ACC112 (cell line): ENCODE measurements at regions not wholly inside any gene's neighbourhood (a gene's known extent, or its start where the extent isn't known, plus 50 kb on each side); places are given as distances from the start of the nearest gene placed in this dataset.

Source experiments
- H2AFZ ChIP-seq: fragments of 200-600 bp; sonication (generic); one replicate; pipeline ENCODE4 v1.6.0; 2017; ENCODE audit warnings: antibody characterized with exemption, low read length; ENCODE audit not compliant: unreplicated experiment
- H3K27ac ChIP-seq: fragments of 200-600 bp; sonication (generic); 2 replicates; pipeline ENCODE4 v1.5.1; 2014; ENCODE audit warnings: low read depth, mild to moderate bottlenecking, antibody characterized with exemption, low read length, moderate library complexity
- H3K27me3 ChIP-seq: fragments of 200-600 bp; sonication (generic); 2 replicates; pipeline ENCODE4 v1.6.1; 2014; ENCODE audit warnings: mild to moderate bottlenecking, antibody characterized with exemption, low read length, moderate library complexity, mixed read lengths; ENCODE audit not compliant: insufficient read depth
- H3K36me3 ChIP-seq: fragments of 200-600 bp; sonication (generic); 2 replicates; pipeline ENCODE4 v1.6.1; 2016; ENCODE audit warnings: mild to moderate bottlenecking, antibody characterized with exemption, low read length, moderate library complexity, mixed read lengths; ENCODE audit not compliant: insufficient read depth
- H3K4me1 ChIP-seq: fragments of 200-600 bp; sonication (generic); one replicate; pipeline ENCODE4 v1.6.1; 2016; ENCODE audit warnings: low read length, mixed read lengths; ENCODE audit not compliant: insufficient read depth, unreplicated experiment, control insufficient read depth
- H3K4me3 ChIP-seq: fragments of 200-600 bp; sonication (generic); 2 replicates; pipeline ENCODE4 v1.5.1; 2014; ENCODE audit warnings: mild to moderate bottlenecking, low read depth, low read length
- H3K79me2 ChIP-seq: fragments of 200-600 bp; sonication (generic); one replicate; pipeline ENCODE4 v1.6.0; 2016; ENCODE audit warnings: low read length; ENCODE audit not compliant: control insufficient read depth, unreplicated experiment, insufficient read depth

GRCh38 chr22:47285981-47286380, 523.5 kb downstream of the TBC1D22A start:
- no peak overlapping the region for H3K4me3 ChIP-seq

GRCh38 chr22:47284822-47285221, 522.4 kb downstream of the TBC1D22A start:
- H3K4me1 ChIP-seq = no peaks in the 10 kb centered on the region
- H3K4me3 ChIP-seq = no peak overlapping the region
- H3K36me3 ChIP-seq = no peaks in the 10 kb centered on the region
- H2AFZ ChIP-seq = no peak overlapping the region
- H3K27ac ChIP-seq = no peak overlapping the region
- H3K27me3 ChIP-seq = no peaks in the 10 kb centered on the region
- no peaks in the 10 kb centered on the region for H3K79me2 ChIP-seq

More at GRCh38 chr22:47285981-47286380, 523.5 kb downstream of the TBC1D22A start:
- Histone ChIP-seq H3K79me2 (no peaks in the 10 kb centered on the region), H3K36me3 (no peaks in the 10 kb centered on the region), H3K27me3 (no peaks in the 10 kb centered on the region), H2AFZ (no peak overlapping the region), H3K4me1 (no peaks in the 10 kb centered on the region), H3K27ac (no peak overlapping the region)

GRCh38 chr22:47284360-47284759, 521.9 kb downstream of the TBC1D22A start:
- no peaks in the 10 kb centered on the region for H3K4me1 ChIP-seq
- no peaks in the 10 kb centered on the region for H3K27me3 ChIP-seq

GRCh38 chr22:47283616-47284270, 521.3 kb downstream of the TBC1D22A start:
- Histone ChIP-seq H3K4me3 (no peak overlapping the region), H2AFZ (no peak overlapping the region), H3K79me2 (no peaks in the 10 kb centered on the region), H3K27ac (no peak overlapping the region), H3K36me3 (no peaks in the 10 kb centered on the region), H3K4me1 (no peaks in the 10 kb centered on the region), H3K27me3 (no peaks in the 10 kb centered on the region)

More at GRCh38 chr22:47284360-47284759, 521.9 kb downstream of the TBC1D22A start:
- Histone ChIP-seq H3K27ac (no peak overlapping the region), H3K4me3 (no peak overlapping the region), H3K79me2 (no peaks in the 10 kb centered on the region), H2AFZ (no peak overlapping the region), H3K36me3 (no peaks in the 10 kb centered on the region)

GRCh38 chr22:47282851-47283250, 520.4 kb downstream of the TBC1D22A start:
- H3K36me3 ChIP-seq = no peaks in the 10 kb centered on the region
- H2AFZ ChIP-seq = no peak overlapping the region
- no peaks in the 10 kb centered on the region for H3K79me2 ChIP-seq
- no peak overlapping the region for H3K27ac ChIP-seq
- H3K4me1 ChIP-seq = no peaks in the 10 kb centered on the region
- H3K4me3 ChIP-seq = no peak overlapping the region
- H3K27me3 ChIP-seq = no peaks in the 10 kb centered on the region

- Histone ChIP-seq H3K27me3 (no peaks in the 10 kb centered on the region), H3K36me3 (no peaks in the 10 kb centered on the region), H3K79me2 (no peaks in the 10 kb centered on the region), H3K27ac (no peak overlapping the region), H2AFZ (no peak overlapping the region), H3K4me1 (no peaks in the 10 kb centered on the region), H3K4me3 (no peak overlapping the region)
Measured at GRCh38 chr22:47282366-47282765, 519.9 kb downstream of the TBC1D22A start.

- H3K36me3 ChIP-seq = no peaks in the 10 kb centered on the region
- H3K27me3 ChIP-seq = no peaks in the 10 kb centered on the region
- H2AFZ ChIP-seq = no peak overlapping the region
- no peak overlapping the region for H3K27ac ChIP-seq
- no peak overlapping the region for H3K4me3 ChIP-seq
- H3K4me1 ChIP-seq = peaks cover 1% of the 10 kb centered on the region
- H3K79me2 ChIP-seq = no peaks in the 10 kb centered on the region
Measured at GRCh38 chr22:47281126-47282106, 519.0 kb downstream of the TBC1D22A start.

GRCh38 chr22:47280301-47280700, 517.9 kb downstream of the TBC1D22A start:
- Histone ChIP-seq H2AFZ (no peak overlapping the region), H3K4me1 (peaks cover 12% of the 10 kb centered on the region), H3K27ac (no peak overlapping the region), H3K27me3 (no peaks in the 10 kb centered on the region), H3K79me2 (no peaks in the 10 kb centered on the region), H3K4me3 (no peak overlapping the region), H3K36me3 (no peaks in the 10 kb centered on the region)

- H3K79me2 ChIP-seq = no peaks in the 10 kb centered on the region
- H3K27ac ChIP-seq = no peak overlapping the region
- H3K36me3 ChIP-seq = no peaks in the 10 kb centered on the region
- peaks cover 13% of the 10 kb centered on the region for H3K4me1 ChIP-seq
- H3K4me3 ChIP-seq = no peak overlapping the region
- no peak overlapping the region for H2AFZ ChIP-seq
- no peaks in the 10 kb centered on the region for H3K27me3 ChIP-seq
Measured at GRCh38 chr22:47279746-47280145, 517.3 kb downstream of the TBC1D22A start.

GRCh38 chr22:47279337-47279736, 516.9 kb downstream of the TBC1D22A start:
- H3K27ac ChIP-seq = no peak overlapping the region
- no peak overlapping the region for H3K4me3 ChIP-seq
- no peak overlapping the region for H2AFZ ChIP-seq
- no peaks in the 10 kb centered on the region for H3K36me3 ChIP-seq
- no peaks in the 10 kb centered on the region for H3K27me3 ChIP-seq
- no peaks in the 10 kb centered on the region for H3K79me2 ChIP-seq
- peaks cover 13% of the 10 kb centered on the region for H3K4me1 ChIP-seq
